Breast epithelium (tissue), 4 donors: ENCODE measurements at regions not wholly inside any gene's neighbourhood (a gene's known extent, or its start where the extent isn't known, plus 50 kb on each side); places are given as distances from the start of the nearest gene placed in this dataset.
A peak's percentile ranks its signal among the peaks of the same experiment; 100 is the strongest.

Experiments
- DNase-seq, 2 donors: peaks; one replicate each; pipeline ENCODE4 v3.0.0-alpha.2; 2019; ENCODE audit warnings: low spot score in 2 of 2
- H3K27ac ChIP-seq, 2 donors: fragments of 200-600 bp; sonication (generic) in 1 of 2; one replicate each; pipeline ENCODE4 v1.5.1; 2016 to 2019; ENCODE audit warnings: mild to moderate bottlenecking in 1 of 2
- H3K27me3 ChIP-seq, 2 donors: fragments of 200-600 bp; sonication (generic) in 1 of 2; one replicate each; pipeline versions ENCODE4 v1.5.1 to v1.6.0; 2017 to 2019; ENCODE audit warnings: control low read depth in 1 of 2, mild to moderate bottlenecking in 1 of 2
- H3K36me3 ChIP-seq: fragments of 200-600 bp; one replicate; pipeline ENCODE4 v1.5.1; 2019
- H3K4me1 ChIP-seq, 2 donors: fragments of 200-600 bp; sonication (generic); one replicate each; pipeline ENCODE4 v1.5.1; 2016 to 2019; ENCODE audit warnings: control low read depth in 1 of 2
- H3K4me3 ChIP-seq, 3 donors: fragments of 200-600 bp; sonication (generic); 1 replicate in 2 of 3; 2 replicates in 1 of 3; pipeline ENCODE4 v1.5.1; 2016 to 2019; ENCODE audit warnings: mild to moderate bottlenecking in 3 of 3, moderate library complexity in 2 of 3
- H3K9me3 ChIP-seq, 2 donors: fragments of 200-600 bp; sonication (generic) in 1 of 2; one replicate each; pipeline ENCODE4 v1.5.1; 2016 to 2019; ENCODE audit warnings: control low read depth in 1 of 2
- CTCF ChIP-seq, 3 donors: fragments of 450-650 bp; IDR thresholded peaks; one replicate each; pipeline ENCODE4 v1.5.1; 2016 to 2017; ENCODE audit warnings: antibody characterized with exemption in 3 of 3, mild to moderate bottlenecking in 3 of 3, moderate library complexity in 3 of 3
- POLR2A ChIP-seq: fragments of 450-650 bp; IDR thresholded peaks from one replicate; pipeline ENCODE4 v1.6.1; 2016; ENCODE audit warnings: antibody characterized with exemption, mild to moderate bottlenecking, moderate library complexity
- POLR2AphosphoS5 ChIP-seq, 3 donors: sonication (generic); formaldehyde crosslinking; IDR thresholded peaks; one replicate each; pipeline ENCODE4 v1.6.1; 2017; ENCODE audit warnings: antibody characterized with exemption in 3 of 3
- intact Hi-C: fragments of 100-400 bp; cut with DNase I; formaldehyde crosslinking; loops from one replicate; pipeline ENCODE4 v1.15.1; 2023; ENCODE audit warnings: low total_unique reads

- Histone ChIP-seq H3K4me1 (no peaks in the 10 kb centered on the region), H3K36me3 (no peaks in the 10 kb centered on the region), H3K27ac (no peak overlapping the region), H3K9me3 (no peaks in the 10 kb centered on the region), H3K4me3 (no peak overlapping the region), H3K27me3 (no peaks in the 10 kb centered on the region)
- DNase-seq: peak; percentile 3 to 40
- TF ChIP-seq CTCF (IDR thresholded peaks at IDR 0.05) (no peak), POLR2AphosphoS5 (IDR thresholded peaks at IDR 0.05) (no peak), POLR2A (no peak)
- intact Hi-C loops: no loop called here
These were observed 127.9 kb downstream of the PXDC1 start for GRCh38 chr6:3623451-3624249.

GRCh38 chr6:3621411-3621810 lies 130.1 kb downstream of the PXDC1 start:
- Histone ChIP-seq H3K9me3 (no peaks in the 10 kb centered on the region), H3K27me3 (no peaks in the 10 kb centered on the region), H3K36me3 (no peaks in the 10 kb centered on the region), H3K4me3 (no peak overlapping the region), H3K4me1 (no peaks in the 10 kb centered on the region), H3K27ac (no peak overlapping the region)
- no peak for TF ChIP-seq POLR2A
- TF ChIP-seq CTCF (IDR thresholded peaks at IDR 0.05): no peak
- TF ChIP-seq POLR2AphosphoS5 (IDR thresholded peaks at IDR 0.05): no peak
- intact Hi-C loops: no loop called here
- peak; percentile 7 to 27 for DNase-seq

GRCh38 chr6:3620937-3621336 lies 130.6 kb downstream of the PXDC1 start:
- H3K36me3 ChIP-seq: no peaks in the 10 kb centered on the region
- H3K4me1 ChIP-seq: no peaks in the 10 kb centered on the region
- no peak overlapping the region for H3K4me3 ChIP-seq
- H3K27me3 ChIP-seq: no peaks in the 10 kb centered on the region
- H3K27ac ChIP-seq: no peak overlapping the region
- no peaks in the 10 kb centered on the region for H3K9me3 ChIP-seq
- intact Hi-C loops: no loop called here
- no peak for TF ChIP-seq POLR2A
- no peak for TF ChIP-seq POLR2AphosphoS5 (IDR thresholded peaks at IDR 0.05)
- TF ChIP-seq CTCF (IDR thresholded peaks at IDR 0.05): no peak
- DNase-seq: peak in 1 of 2 donors; percentile 9

GRCh38 chr6:3620389-3620788 lies 131.1 kb downstream of the PXDC1 start:
- Histone ChIP-seq H3K9me3 (no peaks in the 10 kb centered on the region), H3K27me3 (no peaks in the 10 kb centered on the region), H3K36me3 (no peaks in the 10 kb centered on the region), H3K4me3 (no peak overlapping the region), H3K4me1 (no peaks in the 10 kb centered on the region), H3K27ac (no peak overlapping the region)
- peak in 1 of 2 donors; percentile 14 for DNase-seq
- TF ChIP-seq POLR2A (no peak), POLR2AphosphoS5 (IDR thresholded peaks at IDR 0.05) (no peak), CTCF (IDR thresholded peaks at IDR 0.05) (no peak)
- intact Hi-C loops: no loop called here

GRCh38 chr6:3619800-3620199 lies 131.7 kb downstream of the PXDC1 start:
- H3K4me3 ChIP-seq: no peak overlapping the region
- no peaks in the 10 kb centered on the region for H3K27me3 ChIP-seq
- intact Hi-C loops: no loop called here

More at GRCh38 chr6:3619800-3620199, 131.7 kb downstream of the PXDC1 start:
- Histone ChIP-seq H3K27ac (no peak overlapping the region), H3K4me1 (no peaks in the 10 kb centered on the region), H3K9me3 (no peaks in the 10 kb centered on the region), H3K36me3 (no peaks in the 10 kb centered on the region)
- TF ChIP-seq CTCF (IDR thresholded peaks at IDR 0.05) (no peak), POLR2AphosphoS5 (IDR thresholded peaks at IDR 0.05) (no peak), POLR2A (no peak)
- no peak for DNase-seq
